ENCODE measurements at regions not wholly inside any gene's neighbourhood (a gene's known extent, or its start where the extent isn't known, plus 50 kb on each side); places are given as distances from the start of the nearest gene placed in this dataset.

DNA sequence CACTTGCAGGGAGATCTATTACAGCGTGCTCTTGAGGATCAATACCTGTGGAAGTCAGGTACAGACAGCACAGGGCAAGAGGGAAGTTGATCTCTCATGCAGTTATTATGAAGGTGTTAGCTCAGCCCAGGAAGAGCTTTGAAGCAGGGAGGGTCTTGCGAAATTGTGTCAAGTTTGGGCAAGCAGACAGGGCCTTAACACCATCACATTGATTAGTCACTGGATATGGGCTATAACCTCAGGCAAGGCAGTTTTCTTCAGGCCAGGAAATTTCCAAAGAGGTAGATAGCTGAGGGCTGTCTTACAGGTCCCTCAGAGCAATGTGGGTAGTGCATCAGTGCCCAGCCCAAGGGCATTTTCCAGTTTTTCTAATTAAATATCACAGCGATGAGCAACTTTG lies 643.8 kb downstream of the DHX35 start:
- no peaks in the 10 kb centered on the region for H3K36me3 Mint-ChIP-seq (ENCODE audit: low read depth)
- H3K27me3 Mint-ChIP-seq (ENCODE audit: low read depth) = peaks cover 6% of the 10 kb centered on the region
- no peak overlapping the region for H3K4me3 Mint-ChIP-seq (ENCODE audit: unreplicated experiment)
- no peaks in the 10 kb centered on the region for H3K4me1 Mint-ChIP-seq (ENCODE audit: low read depth)
- H3K27ac Mint-ChIP-seq (ENCODE audit: unreplicated experiment) = no peak overlapping the region
- DNase-seq (ENCODE audit: low spot score) = no peak
- TF ChIP-seq, protein P1, sequence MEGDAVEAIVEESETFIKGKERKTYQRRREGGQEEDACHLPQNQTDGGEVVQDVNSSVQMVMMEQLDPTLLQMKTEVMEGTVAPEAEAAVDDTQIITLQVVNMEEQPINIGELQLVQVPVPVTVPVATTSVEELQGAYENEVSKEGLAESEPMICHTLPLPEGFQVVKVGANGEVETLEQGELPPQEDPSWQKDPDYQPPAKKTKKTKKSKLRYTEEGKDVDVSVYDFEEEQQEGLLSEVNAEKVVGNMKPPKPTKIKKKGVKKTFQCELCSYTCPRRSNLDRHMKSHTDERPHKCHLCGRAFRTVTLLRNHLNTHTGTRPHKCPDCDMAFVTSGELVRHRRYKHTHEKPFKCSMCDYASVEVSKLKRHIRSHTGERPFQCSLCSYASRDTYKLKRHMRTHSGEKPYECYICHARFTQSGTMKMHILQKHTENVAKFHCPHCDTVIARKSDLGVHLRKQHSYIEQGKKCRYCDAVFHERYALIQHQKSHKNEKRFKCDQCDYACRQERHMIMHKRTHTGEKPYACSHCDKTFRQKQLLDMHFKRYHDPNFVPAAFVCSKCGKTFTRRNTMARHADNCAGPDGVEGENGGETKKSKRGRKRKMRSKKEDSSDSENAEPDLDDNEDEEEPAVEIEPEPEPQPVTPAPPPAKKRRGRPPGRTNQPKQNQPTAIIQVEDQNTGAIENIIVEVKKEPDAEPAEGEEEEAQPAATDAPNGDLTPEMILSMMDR (IDR thresholded peaks at IDR 0.05) = no peak
- H3K9me3 Mint-ChIP-seq (ENCODE audit: low read depth) = peaks cover 9% of the 10 kb centered on the region

DNA sequence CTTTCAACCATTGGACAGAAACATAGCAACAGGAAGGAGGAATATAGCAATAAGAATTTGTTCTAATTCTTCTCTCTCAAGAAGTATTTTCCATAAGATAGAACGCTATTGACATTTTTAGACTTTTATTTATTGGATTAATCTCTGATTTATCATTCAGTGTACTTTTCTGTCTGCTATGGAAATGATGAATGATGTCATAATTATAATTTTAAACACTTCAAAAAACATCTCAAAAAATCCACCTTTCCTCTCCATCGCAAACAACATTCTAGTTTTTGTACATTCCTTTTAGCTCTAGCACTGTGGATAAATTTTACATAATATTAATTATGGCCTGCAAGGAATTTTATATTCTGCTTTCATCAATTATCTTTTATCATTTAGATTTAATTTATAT lies 643.2 kb downstream of the DHX35 start:
- Mint-ChIP-seq H3K4me3 (ENCODE audit: unreplicated experiment) (no peak overlapping the region), H3K27ac (ENCODE audit: unreplicated experiment) (no peak overlapping the region), H3K9me3 (ENCODE audit: low read depth) (peaks cover 9% of the 10 kb centered on the region), H3K4me1 (ENCODE audit: low read depth) (no peaks in the 10 kb centered on the region), H3K36me3 (ENCODE audit: low read depth) (no peaks in the 10 kb centered on the region), H3K27me3 (ENCODE audit: low read depth) (peaks cover 9% of the 10 kb centered on the region)
- DNase-seq (ENCODE audit: low spot score) = no peak
- TF ChIP-seq, protein P1 (IDR thresholded peaks at IDR 0.05) = no peak

DNA sequence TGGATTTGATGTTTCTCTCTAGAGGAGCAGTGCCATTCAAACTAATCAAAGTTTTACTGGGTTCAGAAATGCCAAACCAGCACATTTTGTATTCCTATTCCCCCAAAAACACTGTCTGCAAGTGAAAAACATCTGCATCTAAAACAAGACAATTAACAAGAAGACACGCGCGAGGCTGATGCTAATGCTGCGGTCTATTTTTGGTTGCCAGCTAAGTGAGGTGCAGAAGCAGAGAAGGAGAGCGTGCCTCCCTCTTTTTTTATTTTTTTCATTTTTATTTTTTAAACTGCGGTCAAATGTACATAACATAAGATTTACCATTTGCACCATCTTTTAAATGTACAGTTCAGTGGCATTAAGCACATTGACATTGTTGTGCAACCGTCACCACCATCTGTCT lies 641.1 kb downstream of the DHX35 start:
- Mint-ChIP-seq H3K36me3 (ENCODE audit: low read depth) (no peaks in the 10 kb centered on the region), H3K27me3 (ENCODE audit: low read depth) (peaks cover 18% of the 10 kb centered on the region), H3K9me3 (ENCODE audit: low read depth) (no peaks in the 10 kb centered on the region), H3K27ac (ENCODE audit: unreplicated experiment) (no peak overlapping the region), H3K4me1 (ENCODE audit: low read depth) (no peaks in the 10 kb centered on the region), H3K4me3 (ENCODE audit: unreplicated experiment) (no peak overlapping the region)
- TF ChIP-seq, protein P1 (IDR thresholded peaks at IDR 0.05) = no peak
- DNase-seq (ENCODE audit: low spot score) = no peak

DNA sequence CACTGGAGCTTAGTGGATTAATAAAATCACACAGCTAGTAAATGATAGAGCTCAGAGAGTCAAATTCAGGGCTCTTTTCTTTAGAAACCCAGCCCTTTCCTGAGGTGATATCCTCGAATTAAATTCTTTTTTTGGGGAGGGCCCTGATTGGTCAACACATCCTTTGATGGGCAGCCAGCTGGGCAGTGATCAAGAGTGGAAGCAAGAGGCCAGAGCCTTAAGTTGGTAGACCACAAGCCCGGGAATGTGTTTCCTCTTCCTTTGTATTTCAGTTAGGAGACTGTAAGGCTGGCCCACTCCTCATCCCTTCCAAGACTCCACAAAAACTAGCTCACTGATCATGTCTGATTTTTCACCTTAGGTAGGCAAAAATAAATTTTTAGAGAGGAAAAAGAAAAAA lies 640.5 kb downstream of the DHX35 start:
- Mint-ChIP-seq H3K4me1 (ENCODE audit: low read depth) (no peaks in the 10 kb centered on the region), H3K27ac (ENCODE audit: unreplicated experiment) (no peak overlapping the region), H3K9me3 (ENCODE audit: low read depth) (no peaks in the 10 kb centered on the region), H3K27me3 (ENCODE audit: low read depth) (peaks cover 22% of the 10 kb centered on the region), H3K4me3 (ENCODE audit: unreplicated experiment) (no peak overlapping the region), H3K36me3 (ENCODE audit: low read depth) (no peaks in the 10 kb centered on the region)
- DNase-seq (ENCODE audit: low spot score) = no peak
- TF ChIP-seq, protein P1 (IDR thresholded peaks at IDR 0.05) = no peak

DNA sequence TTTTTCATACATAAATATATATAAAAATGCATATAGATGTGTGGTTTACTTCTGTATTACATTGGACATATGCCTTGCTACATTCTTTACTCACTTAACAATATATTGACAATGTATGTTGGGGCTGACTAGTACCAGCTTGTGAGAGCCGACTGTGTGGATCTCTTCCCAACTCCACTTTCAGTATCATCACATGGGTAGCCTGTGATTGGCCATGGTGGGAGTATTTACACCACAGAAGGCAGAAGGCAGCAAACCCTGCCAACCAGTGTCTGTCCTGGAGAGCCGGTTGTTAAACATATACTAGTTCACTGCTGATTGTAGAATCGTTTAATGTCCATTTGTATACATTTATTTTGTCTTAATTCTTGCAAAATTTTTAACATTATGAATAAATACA lies 638.7 kb downstream of the DHX35 start:
- no peak overlapping the region for H3K4me3 Mint-ChIP-seq (ENCODE audit: unreplicated experiment)
- TF ChIP-seq, protein P1 (IDR thresholded peaks at IDR 0.05) = no peak
- no peak for DNase-seq (ENCODE audit: low spot score)
- no peak overlapping the region for H3K27ac Mint-ChIP-seq (ENCODE audit: unreplicated experiment)
- H3K4me1 Mint-ChIP-seq (ENCODE audit: low read depth) = no peaks in the 10 kb centered on the region
- H3K27me3 Mint-ChIP-seq (ENCODE audit: low read depth) = peaks cover 22% of the 10 kb centered on the region
- no peaks in the 10 kb centered on the region for H3K36me3 Mint-ChIP-seq (ENCODE audit: low read depth)
- H3K9me3 Mint-ChIP-seq (ENCODE audit: low read depth) = no peaks in the 10 kb centered on the region

Data from chondrocyte (in vitro differentiated cells).